Activated CD4-positive, alpha-beta T cell treated with anti-CD3 and anti-CD28 coated beads, Interleukin-2, amount 50 U/mL, for 16 hours (primary cell): ENCODE measurements at regions not wholly inside any gene's neighbourhood (a gene's known extent, or its start where the extent isn't known, plus 50 kb on each side); places are given as distances from the start of the nearest gene placed in this dataset.
"Not testable (repeated sequence)": the region's sequence is repeated elsewhere in the genome, so short reads cannot be mapped to it uniquely, and the experiment has no call there.

Experiments used
- DNase-seq: peaks from one replicate; pipeline ENCODE4 v3.0.0-alpha.2; 2020

DNA sequence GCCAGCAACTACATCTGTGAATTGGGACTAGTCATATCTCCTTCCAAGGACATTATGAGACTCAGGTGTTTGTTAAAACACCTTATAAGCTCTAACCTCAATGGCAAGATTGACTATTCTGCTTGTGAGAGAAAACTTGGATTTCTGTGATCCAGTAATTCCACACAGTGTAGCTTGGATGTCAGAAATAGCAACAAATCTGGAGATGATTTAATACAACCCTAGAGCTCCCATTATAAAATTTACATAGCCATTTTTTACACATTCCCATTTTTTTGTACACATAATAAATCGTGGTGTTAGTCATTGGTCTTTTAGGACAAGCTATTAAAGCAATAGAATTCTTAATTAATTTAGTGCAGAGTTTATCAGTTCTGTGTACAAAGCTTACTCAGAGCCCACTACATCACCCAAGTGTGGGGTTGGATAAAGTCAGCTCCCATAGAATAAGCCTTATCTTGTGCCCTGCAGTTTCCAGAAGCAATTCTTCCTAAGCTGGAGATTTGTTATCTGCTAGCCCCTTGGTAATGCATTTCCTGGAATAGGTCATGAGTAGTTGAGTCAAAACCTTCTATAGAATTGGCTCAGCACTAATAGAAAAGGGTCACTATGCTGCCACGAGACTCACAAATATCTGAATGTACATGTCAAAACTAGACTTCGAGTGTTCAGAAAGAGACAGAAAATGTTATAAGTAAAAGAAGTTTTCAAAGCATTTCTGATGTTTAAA, 434.0 kb upstream of the RUNX1 start:
- peak; percentile 61 for DNase-seq

DNA sequence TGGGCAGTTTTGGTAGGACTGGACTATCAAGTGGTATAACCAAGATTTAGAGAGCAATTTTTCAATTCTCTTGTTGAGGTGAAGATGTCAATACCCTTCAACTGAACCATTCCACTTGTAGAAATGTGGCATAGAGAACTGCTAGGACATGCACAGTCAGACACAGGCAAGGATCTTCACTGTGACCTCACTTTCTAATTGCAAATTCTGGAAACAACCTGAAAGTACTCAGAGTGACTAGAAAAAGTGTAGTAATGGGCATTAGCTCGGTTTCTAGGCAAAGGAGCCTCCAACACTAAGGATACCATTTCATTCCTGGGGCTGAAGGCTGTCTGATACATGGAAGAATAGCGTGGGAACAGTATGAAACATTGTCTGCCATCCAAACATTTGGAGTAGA, 433.0 kb upstream of the RUNX1 start:
- no peak for DNase-seq

DNA sequence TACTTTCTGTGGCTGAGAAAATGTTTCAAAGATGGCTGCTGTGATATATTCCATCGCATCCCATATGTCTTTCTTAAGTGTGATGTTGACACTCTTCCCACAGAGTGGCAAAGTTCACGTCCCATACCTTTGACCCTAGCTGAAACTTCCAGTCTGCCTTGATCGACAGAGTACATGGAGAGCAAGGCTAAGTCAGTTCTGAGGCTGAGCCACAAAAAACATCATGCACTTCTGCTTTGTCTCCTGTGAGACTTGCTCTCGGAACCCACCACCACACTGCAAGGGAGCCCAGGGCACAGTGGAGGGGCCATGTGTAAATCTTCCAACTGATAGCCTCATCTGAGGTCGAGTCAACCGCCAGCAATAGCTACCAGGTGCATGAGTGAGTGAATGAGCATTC, 431.9 kb upstream of the RUNX1 start:
- DNase-seq = no peak

DNA sequence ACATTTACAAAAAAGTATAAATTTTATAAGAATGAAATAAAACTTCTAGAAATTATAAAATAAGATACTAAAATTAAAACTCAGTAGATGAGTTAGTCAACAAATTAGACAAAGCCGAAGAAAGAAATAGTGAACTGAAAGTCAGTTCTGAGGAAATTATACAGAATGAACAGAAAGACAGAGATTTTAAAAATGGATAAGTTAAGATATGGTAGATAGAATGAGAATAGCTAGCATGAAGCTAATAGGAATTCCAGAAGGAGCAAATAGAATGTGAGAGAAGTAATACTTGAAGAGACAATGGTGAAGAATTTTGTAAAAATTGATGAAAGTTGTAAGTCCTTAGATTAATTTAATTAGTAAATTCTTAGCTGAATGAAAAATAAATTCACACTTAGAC, 430.4 kb upstream of the RUNX1 start:
- no peak for DNase-seq

DNA sequence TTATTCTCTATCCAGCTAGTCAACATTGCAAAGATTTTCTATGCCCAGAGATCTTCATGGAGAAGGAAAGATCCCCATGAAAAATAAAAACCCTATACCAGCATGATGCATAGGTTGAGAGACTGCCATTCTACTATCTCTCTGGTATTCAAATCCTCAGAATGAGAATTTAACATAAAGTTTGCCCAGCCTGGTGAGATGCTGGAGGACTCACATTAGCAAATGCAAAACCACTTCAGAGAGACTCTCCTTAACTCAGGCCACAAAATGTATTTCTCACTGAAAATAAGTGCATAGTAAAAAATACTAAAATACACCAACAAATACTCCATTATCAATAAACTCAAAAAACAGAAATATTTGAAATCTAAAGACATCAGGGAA, 430.0 kb upstream of the RUNX1 start:
- DNase-seq = no peak

DNA sequence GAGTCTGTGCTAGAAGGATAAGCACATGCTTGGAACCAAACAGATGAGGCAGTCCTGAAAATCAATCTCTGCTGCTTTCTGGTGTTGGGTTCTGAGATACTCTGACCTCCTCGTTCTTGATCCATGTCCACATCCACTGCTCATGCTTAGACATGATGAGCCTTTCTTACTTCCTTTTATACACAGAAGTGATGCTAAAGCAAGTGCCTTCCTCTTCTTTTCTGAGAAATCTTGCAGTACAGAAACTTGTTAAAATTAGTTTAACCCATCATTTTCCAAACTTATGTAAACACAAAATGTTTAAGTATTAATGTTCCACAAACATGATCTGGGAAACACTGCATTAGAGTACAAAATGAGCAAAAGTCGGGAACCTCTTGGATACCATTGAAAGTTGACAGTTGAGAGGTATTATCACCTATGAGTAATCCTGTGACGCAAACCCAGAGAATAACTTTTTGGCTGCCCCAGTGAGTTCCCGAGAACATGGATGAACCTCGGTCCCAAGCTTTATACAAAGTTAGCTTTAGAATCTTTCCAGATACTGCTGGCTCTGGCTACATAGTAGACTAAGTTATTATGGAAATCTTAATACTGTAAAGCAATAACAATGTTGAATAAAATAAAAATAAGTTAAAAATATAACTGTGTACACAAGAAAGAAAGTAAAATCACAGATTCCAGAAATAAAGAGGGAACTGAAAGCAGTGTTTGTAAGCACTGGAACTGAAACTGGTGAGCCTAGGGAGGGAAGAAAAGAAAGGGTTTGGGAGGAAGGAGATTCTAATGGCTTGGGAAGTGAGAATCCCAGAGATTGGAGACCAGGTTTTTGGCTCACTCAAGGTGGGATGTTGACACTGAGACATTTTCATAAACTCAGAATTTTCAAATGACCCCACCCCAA, 429.3 kb upstream of the RUNX1 start:
- no peak for DNase-seq

DNA sequence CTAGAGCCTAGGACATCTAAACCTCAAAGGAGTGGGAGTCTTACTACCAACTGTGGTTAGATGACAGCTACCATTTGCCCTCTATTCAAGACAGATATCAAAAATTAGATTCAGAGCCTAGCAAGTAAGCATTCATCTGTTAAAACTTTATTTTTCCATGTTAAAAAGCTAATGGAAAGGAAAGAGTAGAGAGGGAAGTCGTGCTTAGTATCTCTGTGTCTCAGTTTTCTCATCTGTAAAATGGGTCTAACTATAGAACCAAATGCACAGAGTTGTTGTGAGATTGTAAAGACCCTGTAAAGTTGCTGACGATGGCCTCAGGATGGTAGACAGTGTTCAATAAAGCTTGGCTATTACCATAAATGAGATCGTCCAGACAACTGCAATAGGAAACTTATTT, 428.5 kb upstream of the RUNX1 start:
- DNase-seq = no peak

DNA sequence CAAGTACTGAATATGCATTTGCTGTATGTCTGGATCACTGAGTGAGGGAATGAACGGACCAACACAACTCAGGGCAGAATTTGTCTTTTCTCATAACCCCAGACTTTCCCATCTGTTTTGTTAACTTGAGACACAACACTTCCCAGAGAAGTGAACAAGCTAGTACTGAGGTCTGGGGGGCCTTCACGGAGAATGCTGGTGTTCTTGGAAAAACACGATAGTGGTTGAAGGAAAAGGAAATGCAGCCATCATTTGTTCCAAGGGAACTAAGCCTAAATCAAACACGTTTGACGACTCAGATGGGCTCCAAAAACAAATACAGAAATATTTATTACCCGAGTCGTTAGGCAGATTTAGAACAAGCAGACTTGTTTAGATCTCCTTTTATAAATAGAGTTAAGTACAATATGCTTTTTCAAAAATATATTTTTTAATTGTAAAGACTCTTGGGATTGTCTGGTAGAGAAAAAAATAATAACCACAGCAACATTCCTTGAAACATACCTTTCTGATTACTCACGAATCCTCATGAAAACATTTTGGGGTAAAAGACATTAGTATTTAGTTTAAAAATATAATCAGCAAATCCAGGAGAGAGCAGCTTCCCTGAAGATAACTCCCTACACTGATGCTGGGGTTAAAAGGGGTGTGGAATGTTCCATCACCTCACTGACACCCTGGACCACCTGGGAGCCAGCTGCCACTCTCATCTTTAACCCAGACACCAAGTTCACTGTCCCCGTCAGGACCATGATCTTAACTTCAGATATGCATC, 427.7 kb upstream of the RUNX1 start:
- no peak for DNase-seq

DNA sequence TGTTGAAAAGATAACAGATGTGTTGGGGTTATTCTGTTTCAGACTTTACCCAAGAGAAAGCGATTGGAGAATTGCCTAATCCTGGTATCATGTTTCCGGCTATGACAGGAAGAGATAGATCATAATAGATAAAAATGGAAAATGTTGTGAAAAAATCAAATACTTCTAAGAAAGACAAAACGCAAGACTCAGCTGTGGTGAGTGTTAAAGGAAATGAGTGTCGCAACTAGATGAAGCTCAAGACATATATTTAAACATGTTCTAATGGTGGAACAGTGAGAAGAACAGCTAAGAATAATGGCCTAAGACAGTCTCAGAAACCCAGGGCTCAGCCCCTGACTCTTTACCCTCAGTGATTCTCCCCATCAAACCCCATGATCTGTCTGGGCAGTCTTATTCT, 426.7 kb upstream of the RUNX1 start:
- peak; percentile 24 for DNase-seq

DNA sequence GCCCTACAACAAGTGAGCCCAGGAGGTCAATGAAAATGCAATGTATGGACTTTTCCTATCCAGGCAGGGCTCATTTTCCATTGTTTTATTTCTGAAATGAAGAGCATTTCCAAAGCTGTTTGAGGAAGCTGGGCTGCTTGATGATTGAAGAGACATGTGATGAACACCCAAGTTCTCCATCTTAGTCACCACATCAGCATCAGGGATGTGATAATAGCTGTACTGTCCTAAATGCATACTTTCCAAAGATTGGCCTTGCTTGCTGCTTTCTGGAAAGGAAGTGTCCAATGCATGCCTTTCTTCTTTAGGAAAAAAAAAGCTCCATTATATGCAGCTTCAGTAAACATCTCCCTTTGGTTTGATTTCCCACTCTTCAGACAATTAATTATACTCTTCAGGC, 425.9 kb upstream of the RUNX1 start:
- no peak for DNase-seq

DNA sequence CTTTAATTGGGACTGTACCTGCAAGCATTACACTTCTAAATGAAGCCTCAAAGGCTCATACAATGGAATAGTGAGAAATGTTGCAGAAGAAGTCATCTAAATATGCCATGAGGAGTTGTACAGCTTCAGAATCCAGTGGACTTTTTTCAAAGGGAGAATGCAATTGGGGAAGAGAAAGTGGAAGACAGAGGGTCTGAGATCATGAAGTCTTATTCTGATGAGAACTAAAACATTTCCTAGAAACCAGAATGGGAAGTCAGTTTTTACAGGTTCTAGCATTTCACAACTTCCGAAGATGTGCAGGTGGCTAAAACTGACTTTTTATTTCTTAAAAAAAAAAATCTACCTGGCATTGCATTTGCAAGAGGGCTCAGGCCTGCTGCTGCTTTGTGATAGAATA, 424.4 kb upstream of the RUNX1 start:
- no peak for DNase-seq

DNA sequence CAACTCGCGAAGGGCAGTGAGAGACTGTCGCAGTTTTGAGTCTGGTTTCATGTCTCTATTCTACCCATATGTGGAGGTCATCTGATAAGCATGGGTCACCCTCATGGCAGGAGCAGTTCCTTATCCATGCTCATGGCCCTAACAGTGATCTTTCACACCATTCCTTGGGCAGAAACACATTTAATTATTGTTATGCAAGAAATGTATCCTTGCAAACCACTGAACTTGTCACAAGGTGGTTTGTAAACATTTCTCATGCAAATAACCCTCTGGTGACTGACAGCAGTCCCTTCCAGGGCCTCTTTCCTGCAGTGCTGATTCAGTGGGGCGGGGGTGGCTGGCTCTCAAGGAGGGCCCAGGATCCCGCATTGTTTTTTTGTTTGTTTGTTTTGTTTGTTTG, 421.4 kb upstream of the RUNX1 start:
- no peak for DNase-seq

DNA sequence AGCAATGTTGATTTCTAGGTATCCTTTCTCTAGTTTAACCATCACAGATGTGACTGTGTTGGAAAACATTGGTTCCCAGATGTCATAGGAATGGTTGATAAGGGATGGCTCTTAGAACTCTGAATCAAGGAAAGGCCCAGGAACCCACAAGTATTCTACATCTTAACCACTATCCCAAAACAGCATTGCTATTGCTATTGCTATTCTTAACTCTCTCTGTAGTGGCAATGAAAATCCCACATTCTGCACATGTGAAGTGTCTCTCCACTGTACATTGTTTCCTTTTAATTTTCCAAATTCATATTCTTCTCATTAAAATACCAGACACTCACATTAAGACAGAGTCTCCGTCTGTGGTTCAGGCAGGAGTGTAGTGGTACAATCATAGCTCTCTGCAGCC, 420.4 kb upstream of the RUNX1 start:
- DNase-seq = no peak

DNA sequence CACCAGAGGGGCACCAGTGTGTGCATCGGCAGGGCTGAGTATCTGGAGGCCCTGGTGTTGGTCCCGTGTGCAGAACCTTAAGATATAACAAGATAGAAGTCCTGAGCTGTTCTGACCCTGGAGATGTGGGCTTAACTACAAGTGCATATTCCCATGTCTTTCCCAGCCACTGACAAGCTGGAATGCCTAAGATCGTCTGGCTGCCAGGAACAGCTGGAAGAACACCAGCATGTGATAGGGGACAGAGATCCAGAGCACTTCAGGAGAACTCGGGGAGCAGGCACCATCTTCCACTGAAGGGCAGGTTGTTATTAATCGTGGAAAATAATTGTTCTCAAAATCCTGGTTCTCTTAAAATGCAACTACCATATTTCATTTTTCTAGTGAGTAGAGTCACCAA, 419.9 kb upstream of the RUNX1 start:
- DNase-seq = no peak

DNA sequence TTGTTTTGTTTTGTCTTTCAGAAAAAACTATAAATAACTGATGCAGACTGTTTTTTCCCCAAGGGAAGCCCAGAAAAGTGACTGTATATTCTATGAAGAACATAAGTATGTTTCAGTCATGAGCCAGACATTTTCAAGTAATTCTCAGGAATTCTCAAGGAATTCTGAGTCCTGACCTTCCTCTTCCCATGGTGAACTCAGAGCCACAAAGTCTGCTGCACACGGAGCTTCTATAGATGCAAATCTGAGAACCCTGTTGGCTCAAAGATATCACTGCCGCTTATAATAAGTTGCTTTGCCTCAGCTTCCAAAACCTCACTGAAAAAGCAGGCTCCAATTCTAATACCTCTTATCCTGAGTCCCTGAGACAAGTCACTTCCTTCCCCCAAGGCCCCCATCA, 418.5 kb upstream of the RUNX1 start:
- no peak for DNase-seq

DNA sequence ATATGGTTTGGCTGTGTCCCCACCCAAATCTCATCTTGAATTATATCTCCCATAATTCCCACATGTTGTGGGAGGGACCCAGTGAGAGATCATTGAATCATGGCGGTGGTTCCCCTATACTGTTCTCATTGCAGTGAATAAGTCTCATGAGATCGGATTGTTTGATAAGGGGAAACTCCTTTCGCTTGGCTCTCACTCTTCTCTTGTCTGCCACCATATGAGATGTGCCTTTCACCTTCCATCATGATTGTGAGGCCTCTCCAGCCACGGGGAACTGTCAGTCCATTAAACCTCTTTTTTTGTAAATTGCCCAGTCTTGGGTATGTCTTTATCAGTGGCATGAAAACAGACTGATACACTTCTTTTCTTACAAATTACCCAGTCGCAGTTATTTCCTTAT, 417.6 kb upstream of the RUNX1 start:
- DNase-seq = not testable (repeated sequence)

DNA sequence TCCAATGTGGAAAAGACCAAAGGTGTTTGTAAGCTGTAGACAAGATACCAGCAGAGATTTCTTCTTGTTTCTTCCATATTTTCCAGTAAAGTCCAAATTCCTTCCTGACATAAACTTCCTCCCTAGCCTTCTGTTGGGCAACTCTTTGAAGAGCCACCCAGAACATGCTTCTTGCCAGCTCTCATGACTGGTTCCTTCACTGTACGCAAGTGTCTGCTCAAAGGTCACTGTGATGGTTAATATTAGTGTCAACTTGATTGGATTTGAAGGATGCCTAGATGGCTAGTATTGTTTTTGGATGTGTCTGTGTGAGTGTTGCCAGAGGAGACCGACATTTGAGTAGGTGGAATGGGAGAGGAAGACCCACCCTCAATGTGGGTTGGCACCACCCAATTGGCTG, 416.6 kb upstream of the RUNX1 start:
- no peak for DNase-seq

DNA sequence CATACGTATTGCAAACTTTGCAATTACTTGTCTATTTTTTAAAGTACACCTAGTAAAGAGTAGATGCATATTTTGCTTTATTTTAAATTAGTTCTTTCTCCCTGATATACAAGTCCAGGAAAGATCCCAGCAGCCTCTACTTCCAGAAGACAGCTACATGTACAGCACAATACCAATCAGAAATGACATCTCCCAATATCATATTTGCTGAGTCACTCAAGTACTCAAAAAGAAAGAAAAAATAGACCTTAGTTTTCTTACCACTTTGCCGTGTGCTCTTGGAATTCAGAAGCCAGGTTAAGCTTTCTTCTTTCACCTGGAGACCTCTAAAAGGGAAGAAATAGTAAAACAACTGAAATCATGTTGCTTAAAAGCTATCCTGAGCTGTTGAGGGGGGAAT, 412.6 kb upstream of the RUNX1 start:
- DNase-seq = no peak

DNA sequence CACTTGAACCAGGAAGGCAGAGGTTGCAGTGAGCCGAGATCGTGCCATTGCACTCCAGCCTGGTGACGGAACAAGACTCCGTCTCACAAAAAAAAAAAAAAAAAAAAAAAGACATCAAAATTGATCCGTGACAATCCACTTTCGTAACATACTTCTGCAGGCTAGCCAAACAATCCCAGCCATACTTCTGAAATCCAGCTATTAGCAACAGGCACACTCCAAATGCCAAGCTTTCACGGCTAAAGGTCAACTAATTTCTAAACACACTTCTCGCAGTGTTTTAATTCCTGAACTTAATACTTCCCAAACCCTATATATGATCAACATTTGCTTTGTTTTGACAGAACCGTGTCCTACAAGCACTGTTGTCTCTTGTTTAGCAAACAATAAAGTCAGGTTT, 411.3 kb upstream of the RUNX1 start:
- no peak for DNase-seq

DNA sequence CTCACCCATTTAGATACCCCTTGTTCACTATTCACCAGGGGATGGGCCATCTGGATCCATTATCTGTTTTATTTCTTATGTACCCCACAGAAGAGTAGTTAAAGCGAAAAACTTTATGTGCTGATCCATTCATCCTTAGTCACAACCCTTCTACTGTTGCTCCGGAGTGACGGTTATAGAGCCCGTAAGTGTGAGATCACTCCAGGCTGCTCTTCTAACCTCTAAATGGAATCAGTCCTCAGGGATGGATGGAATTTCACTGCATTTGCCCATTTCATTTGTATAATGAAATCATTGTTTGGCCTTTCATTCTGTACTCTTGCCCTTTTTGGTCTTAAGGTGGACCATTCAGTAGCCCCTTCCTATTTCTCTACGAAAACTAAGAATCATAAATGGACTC, 409.3 kb upstream of the RUNX1 start:
- no peak for DNase-seq

DNA sequence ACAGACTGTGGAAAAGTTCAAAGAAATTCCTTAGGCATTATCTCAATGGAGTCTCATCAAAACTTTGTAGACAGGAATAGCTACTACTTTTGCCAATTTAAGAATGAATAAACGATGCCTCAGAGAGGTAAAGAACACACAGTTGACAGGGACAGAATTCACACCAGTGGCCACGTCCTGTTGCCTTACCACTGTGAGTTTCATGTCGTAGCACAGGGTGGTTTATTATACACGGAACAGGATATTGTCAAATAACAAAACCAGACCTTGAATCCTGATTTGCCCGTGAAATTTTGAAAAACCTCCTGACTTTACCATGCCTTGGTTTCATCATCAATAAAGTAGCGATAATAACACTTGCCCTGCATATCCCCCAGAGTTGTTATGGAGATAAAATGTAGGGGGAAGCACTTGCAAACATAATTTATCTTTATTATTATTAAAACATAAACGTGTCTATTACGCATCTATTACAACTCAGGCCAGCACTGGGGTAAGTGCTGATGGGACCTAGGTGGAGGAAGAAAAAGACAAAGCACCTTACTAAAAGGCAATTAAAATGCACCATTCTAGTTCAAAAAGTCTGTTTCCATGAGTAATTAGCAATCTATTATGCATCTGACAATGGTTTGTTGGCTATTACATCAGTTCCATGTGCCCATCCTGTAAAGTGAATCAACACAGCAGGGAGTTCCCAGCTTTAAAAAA, 408.1 kb upstream of the RUNX1 start:
- peak; percentile 25 for DNase-seq

DNA sequence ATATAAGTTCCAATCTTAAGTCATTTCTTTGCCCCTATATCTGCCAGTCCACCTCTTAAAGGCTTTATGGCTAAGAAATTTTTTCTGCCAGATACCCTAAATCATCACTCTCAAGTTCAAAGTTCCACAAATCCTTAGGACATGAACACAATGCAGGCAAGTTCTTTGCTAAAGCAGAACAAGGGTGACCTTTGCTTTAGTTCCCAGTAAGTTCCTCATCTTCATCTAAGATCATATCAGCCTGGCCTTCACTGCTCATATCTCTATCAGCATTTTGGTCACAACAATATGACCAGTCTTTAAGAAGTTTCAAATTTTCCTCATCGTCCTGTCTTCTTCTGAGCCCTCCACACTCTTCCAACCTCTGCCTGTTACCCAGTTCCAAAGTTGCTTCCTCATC, 402.2 kb upstream of the RUNX1 start:
- DNase-seq = no peak

DNA sequence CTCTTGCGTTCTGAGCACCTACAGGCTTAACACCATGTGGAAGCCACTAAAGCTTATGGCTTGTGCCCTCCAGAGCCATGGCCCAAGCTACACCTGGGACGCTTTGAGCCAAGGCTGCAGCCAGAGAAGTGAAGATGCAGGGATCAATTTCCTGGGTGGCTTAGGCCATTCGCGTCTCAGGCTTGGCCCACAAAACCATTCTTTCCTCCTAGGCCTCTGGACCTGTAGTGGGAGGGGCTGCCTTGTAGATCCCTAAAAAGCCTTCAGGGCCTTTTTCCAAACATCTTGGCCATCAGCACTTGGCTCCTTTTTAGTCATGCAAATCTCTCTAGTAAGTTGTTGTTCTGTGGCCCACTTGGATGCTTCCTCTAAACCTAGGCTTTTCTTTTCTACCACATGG, 401.7 kb upstream of the RUNX1 start:
- no peak for DNase-seq
